Thyroid gland (tissue), 4 donors: ENCODE measurements at regions not wholly inside any gene's neighbourhood (a gene's known extent, or its start where the extent isn't known, plus 50 kb on each side); places are given as distances from the start of the nearest gene placed in this dataset.

ENCODE experiments used
- CTCF ChIP-seq, 6 experiments: fragments of 200-600 bp in 3 of 6; fragments of 450-650 bp in 3 of 6; sonication (generic) in 3 of 6; IDR thresholded peaks; one replicate each; pipeline ENCODE4 v1.5.1; 2016 to 2019; ENCODE audit warnings: antibody characterized with exemption in 6 of 6, mild to moderate bottlenecking in 2 of 6, inconsistent platforms in 1 of 6, moderate library complexity in 1 of 6
- POLR2A ChIP-seq, 2 donors: fragments of 450-650 bp; IDR thresholded peaks; one replicate each; pipeline ENCODE4 v1.6.1; 2017; ENCODE audit warnings: antibody characterized with exemption in 2 of 2, mild to moderate bottlenecking in 2 of 2, moderate library complexity in 1 of 2

DNA sequence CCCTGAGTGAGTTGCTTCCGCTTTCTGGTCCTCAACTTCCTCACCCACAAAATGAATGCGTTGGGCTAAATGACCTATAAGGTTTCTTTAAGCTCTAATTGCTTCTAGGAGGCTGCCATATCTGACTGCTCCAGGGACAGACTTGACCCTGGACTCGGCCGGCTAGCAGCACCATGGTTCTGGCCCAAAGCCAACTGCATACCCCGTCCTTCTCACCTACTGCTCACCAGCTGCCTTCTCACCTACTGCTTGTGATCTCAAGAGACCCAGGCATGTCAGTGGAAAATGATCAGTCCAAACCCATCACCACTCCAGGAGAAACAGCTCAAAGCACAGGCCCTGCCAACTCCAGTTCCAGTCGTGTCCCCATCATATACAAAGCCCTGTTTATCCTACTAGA is 124.3 kb upstream of the IRX5 start:
- TF ChIP-seq CTCF (IDR thresholded peaks at IDR 0.05) (no peak), POLR2A (IDR thresholded peaks at IDR 0.05) (no peak)
